Amniotic epithelial cell (primary cell): ENCODE measurements at regions not wholly inside any gene's neighbourhood (a gene's known extent, or its start where the extent isn't known, plus 50 kb on each side); places are given as distances from the start of the nearest gene placed in this dataset.

Experiments
- DNase-seq: peaks from one replicate; pipeline ENCODE4 v3.0.0-alpha.2; 2010; ENCODE audit warnings: low read depth

- peak; percentile 62 for DNase-seq
These were observed 116.0 kb upstream of the TARS1 start for GRCh38 chr5:33324667-33325307.

- DNase-seq: no peak
These were observed 111.9 kb upstream of the TARS1 start for GRCh38 chr5:33328818-33329217.

DNA sequence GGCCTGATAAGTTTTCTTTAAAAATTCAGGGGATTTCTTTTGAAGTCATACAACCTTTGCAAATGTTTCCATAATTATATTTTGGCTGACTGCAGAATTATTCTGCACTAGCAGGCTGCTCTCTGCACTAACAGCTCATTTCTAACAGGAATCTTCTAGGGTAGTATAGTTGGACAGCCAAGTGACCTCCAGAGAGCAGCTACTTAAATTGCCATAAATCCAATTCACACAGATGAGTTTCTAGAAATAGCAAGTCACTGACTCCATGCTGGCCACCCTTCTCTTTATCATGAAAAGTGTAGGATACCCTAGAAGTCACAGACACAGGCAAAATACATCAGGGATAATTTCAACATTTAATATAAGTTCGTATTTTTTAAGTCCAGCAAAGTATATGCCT, 110.9 kb upstream of the TARS1 start:
- DNase-seq: no peak

- peak; percentile 92 for DNase-seq
These were observed 110.3 kb upstream of the TARS1 start for GRCh38 chr5:33330426-33330825.

- DNase-seq: peak; percentile 45
These were observed 109.8 kb upstream of the TARS1 start for GRCh38 chr5:33330992-33331391.

DNA sequence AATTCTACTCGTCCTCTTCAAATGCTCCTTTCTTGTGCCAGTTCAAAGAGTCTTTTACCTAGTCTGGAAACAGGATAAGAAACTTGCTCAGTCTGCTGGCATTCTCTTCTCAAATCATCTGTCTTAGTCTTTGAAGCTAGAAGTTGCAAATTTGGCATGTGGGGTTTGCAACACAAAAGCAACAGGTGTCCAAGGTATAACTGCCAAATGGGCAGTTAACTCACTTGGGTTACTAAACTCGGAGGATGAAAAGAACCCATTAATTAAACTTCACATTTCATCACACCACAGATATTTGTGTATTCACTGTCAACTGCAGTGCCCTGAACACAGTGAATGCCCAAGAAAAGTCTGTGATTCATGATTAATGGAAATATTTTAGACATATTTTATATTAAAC, 108.0 kb upstream of the TARS1 start:
- DNase-seq: no peak

DNA sequence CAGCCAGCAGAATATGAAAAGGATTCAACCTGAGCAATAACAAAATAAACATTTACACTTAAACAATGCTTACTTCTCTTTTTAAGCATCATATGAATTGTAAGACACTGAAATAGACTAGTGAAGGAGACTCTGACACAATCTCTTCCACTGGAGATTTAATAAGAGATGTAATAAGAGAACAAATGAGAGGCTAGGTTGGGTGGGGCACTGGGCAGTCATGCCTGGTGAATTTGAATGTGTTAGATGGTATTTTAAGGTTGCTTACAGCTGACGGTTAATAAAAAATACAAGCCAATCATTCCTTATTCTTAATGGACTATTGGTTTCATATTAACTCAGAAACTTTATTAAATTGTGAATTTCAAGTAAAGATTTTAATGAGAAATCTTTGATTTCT, 105.9 kb upstream of the TARS1 start:
- no peak for DNase-seq

- peak; percentile 91 for DNase-seq
These were observed 103.7 kb upstream of the TARS1 start for GRCh38 chr5:33336891-33337636.

- DNase-seq: no peak
These were observed 103.2 kb upstream of the TARS1 start for GRCh38 chr5:33337637-33337992.

DNA sequence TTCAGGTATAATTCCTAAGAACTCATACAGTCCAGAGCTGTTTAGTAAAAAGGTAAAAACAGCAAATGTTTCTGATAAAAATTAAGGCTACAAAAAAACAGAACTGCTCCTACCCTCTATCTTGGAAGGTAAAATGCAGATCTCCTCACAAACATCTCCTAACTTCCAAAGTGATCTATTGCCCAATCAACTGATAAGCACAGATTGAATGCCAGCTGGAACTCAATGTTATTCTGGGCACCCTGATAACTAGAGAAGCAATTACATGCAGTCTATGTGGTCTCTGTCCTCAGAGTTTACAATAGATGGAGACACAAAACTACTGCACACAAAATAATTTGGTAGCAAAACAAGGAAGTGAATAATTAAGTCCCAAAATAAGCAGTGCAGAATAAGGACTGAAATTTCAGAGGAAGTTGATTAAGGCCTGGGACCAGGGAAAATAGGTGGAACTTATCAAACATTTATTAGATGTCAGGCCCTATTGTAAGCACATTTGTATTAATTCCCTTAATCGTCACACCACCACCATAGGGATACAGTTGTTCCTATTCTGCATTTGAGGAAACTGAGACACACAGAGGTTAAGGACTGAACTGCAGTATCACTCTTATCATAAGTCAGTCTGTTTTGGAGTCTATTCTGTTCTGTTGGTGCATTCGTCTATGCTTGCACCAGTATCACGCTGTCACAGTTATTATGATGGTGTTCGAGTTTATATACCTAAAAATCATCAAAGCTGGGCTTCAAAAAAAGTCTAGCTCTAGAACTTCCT, 102.2 kb upstream of the TARS1 start:
- peak; percentile 41 for DNase-seq

DNA sequence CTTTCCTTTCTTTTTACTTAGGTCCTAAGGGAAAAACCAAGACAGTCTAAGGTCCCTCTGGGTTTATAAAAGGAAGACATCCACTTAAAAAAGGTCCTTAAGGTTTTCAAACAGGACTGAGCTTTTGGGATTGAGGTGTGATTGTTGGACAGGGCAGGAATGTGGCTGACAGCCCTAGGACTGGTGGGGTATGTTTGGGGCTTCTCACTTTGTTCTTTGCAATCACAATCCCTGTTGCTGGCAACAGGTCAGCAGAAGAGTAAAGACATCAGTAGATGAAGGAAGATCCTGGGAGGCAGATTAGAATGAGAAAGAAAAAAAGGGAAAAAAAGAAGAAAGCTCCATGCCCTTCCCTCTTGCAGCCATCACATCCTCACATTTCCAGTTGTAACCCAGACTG, 101.4 kb upstream of the TARS1 start:
- no peak for DNase-seq

GRCh38 chr5:33340195-33340594, 100.6 kb upstream of the TARS1 start:
- no peak for DNase-seq

DNA sequence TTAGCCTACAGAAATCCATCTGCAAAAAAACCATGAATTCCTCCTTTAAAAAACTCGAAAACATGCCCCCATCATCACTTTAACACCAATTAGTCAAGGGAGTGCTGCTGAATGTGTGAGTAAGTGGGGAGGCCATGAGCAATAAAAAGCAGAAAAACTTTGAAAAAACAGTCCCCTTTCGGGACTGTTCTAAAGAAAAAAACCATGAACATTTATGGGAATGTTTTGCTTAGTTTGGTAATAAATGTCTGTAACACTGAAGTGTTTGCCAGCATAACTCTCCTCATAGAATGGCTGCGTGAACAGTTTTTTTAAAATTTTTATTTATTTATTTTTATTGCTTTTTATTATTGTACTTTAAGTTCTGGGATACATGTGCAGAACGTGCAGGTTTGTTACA, 99.4 kb upstream of the TARS1 start:
- DNase-seq: no peak

GRCh38 chr5:33343676-33344327, 97.0 kb upstream of the TARS1 start:
- DNase-seq: peak; percentile 85

DNA sequence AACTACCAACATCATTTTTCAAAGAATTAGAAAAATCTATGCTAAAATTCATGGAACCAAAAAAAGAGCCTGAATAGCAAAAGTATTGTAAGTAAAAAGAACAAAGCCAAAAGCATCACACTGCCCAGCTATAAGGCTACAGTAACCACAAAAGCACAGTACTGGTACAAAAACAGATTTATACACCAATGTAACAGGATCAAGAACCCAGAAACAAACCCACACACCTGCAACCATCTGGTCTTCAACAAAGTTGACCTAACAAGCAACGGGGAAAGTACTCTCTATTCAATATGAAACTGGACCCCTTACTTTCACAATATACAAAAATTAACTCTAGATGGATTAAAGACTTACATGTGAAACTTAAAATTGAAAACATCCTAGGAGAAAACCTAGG, 94.2 kb upstream of the TARS1 start:
- DNase-seq: no peak

GRCh38 chr5:33361781-33362180, 79.0 kb upstream of the TARS1 start:
- DNase-seq: peak; percentile 30

GRCh38 chr5:33362915-33363314, 77.8 kb upstream of the TARS1 start:
- peak; percentile 89 for DNase-seq

- peak; percentile 65 for DNase-seq
These were observed 77.2 kb upstream of the TARS1 start for GRCh38 chr5:33363537-33363936.

DNA sequence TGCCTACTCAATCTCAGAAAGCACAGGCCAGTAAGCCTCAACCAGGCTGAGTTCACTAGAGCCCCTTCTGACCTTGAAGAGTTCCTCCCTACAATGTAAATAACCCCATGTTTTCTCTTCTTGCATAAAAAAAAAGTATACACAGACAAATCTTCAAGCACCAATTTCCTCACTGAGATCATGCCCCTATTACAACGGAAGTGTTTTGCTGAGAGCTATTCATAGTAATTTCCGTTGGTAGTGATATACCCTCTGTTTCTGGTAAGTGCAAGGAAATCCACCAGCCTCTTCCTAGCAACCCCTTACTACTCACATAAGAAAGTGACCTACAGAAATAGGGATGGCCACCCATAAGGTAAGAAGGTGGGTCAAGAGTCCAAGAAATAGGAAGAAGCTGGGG, 76.4 kb upstream of the TARS1 start:
- DNase-seq: no peak

GRCh38 chr5:33367416-33367815, 73.3 kb upstream of the TARS1 start:
- DNase-seq: no peak

DNA sequence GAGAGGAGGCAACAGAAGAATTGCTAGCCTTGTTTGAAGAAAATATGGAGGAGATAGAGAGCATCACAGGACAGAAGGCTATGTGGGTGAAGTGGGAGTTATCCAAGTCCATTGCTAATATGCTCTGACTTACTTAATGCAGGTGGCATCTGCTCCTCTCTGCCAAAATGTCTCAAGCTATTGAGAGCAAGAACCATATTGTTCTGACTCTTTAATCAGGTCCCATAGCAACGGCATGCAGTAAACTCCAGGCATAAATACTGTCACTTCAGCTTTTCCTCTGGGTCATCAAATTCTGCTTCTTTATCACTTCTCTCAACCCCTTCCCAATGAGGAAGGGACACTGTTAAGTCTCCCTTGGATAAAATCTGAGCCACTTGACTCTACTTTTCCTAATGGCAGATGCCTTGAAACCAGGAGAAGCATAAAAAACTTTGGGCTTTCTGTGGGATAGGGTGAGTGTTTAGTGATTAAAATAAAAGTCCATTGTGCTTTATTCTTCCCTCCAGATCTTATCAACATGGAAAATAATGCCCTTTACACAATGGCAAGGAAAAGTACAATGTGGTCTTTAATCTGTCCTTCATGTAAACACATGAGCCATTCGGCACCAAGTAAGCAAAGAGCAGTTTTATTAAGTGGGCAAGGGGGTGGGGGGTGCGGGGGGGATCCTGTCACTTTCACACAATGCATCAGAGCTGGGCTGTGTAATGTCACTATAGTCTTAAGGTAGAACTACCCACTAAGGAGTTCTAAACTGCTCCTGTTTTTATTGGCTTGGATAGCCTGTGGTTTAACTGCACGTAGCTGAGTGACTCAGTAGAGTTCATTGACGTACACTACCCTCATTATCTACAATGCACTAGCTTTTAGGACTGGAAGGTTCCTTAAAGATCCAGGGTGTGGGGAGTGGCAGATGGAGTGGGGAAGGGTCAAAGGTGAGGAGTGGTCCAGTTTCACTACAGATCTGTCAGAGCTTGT, 71.0 kb upstream of the TARS1 start:
- peak; percentile 91 for DNase-seq
